CD4-positive, alpha-beta T cell (primary cell): ENCODE measurements at regions not wholly inside any gene's neighbourhood (a gene's known extent, or its start where the extent isn't known, plus 50 kb on each side); places are given as distances from the start of the nearest gene placed in this dataset.

Experiments
- ATAC-seq: fragments of 200-7000 bp; cut with Tn5 transposase; one replicate; pipeline ENCODE4 v1.10.0; 2022; ENCODE audit warnings: mild to moderate bottlenecking; ENCODE audit not compliant: poor library complexity
- CTCF ChIA-PET: fragments of 350-600 bp; sonication (Branson Sonifier 250); formaldehyde crosslinking; loops from one replicate; lab custom pipeline; 2021; ENCODE audit warnings: antibody characterized with exemption, inconsistent platforms; lab: Charles Lee
- POLR2A ChIA-PET: fragments of 350-600 bp; sonication (Branson Sonifier 250); formaldehyde crosslinking; loops from one replicate; lab custom pipeline; 2021; ENCODE audit warnings: antibody characterized with exemption, inconsistent platforms; lab: Charles Lee
- DNase-seq, 14 experiments: peaks; one replicate each; pipeline ENCODE4 v3.0.0-alpha.2; 2013 to 2020; ENCODE audit warnings: mixed read lengths in 2 of 14
- H3K27ac ChIP-seq, 2 donors: one replicate each; pipeline versions ENCODE4 v1.5.1 to v1.7.0; 2013; ENCODE audit warnings: low read length in 2 of 2, low read depth in 1 of 2, mild to moderate bottlenecking in 1 of 2
- H3K27me3 ChIP-seq, 2 experiments: 1 replicate in 1 of 2; 2 replicates in 1 of 2; pipeline versions ENCODE4 v1.6.1 to v1.7.0; 2013; ENCODE audit warnings: low read length in 2 of 2, control low read depth in 1 of 2, mild to moderate bottlenecking in 1 of 2, moderate library complexity in 1 of 2; ENCODE audit not compliant: insufficient read depth in 2 of 2, control insufficient read depth in 1 of 2
- H3K36me3 ChIP-seq: one replicate; pipeline ENCODE4 v1.6.1; 2013; ENCODE audit warnings: low read length, control low read depth; ENCODE audit not compliant: insufficient read depth
- H3K4me1 ChIP-seq: one replicate; pipeline ENCODE4 v1.6.1; 2013; ENCODE audit warnings: low read length, control low read depth; ENCODE audit not compliant: insufficient read depth
- H3K4me3 ChIP-seq: one replicate; pipeline ENCODE4 v1.5.1; 2013; ENCODE audit warnings: mild to moderate bottlenecking, low read length, moderate library complexity
- H3K9me3 ChIP-seq, 2 experiments: 1 replicate in 1 of 2; 2 replicates in 1 of 2; pipeline versions ENCODE4 v1.6.1 to v1.7.0; 2013; ENCODE audit warnings: low read length in 2 of 2, mild to moderate bottlenecking in 2 of 2, control low read depth in 1 of 2, moderate library complexity in 1 of 2; ENCODE audit not compliant: control insufficient read depth in 1 of 2, insufficient read depth in 1 of 2
- H3K27ac Mint-ChIP-seq: one replicate; pipeline ENCODE4 v1.8.0; 2020; ENCODE audit warnings: mixed read lengths
- H3K27me3 Mint-ChIP-seq: one replicate; pipeline ENCODE4 v1.8.0; 2021; ENCODE audit warnings: mixed read lengths
- H3K36me3 Mint-ChIP-seq: one replicate; pipeline ENCODE4 v1.8.0; 2021; ENCODE audit warnings: low read depth, mixed read lengths
- H3K4me1 Mint-ChIP-seq: one replicate; pipeline ENCODE4 v1.8.0; 2021; ENCODE audit warnings: low read depth, mixed read lengths
- H3K4me3 Mint-ChIP-seq: one replicate; pipeline ENCODE4 v1.8.0; 2020; ENCODE audit warnings: mild to moderate bottlenecking, mixed read lengths
- H3K9me3 Mint-ChIP-seq: one replicate; pipeline ENCODE4 v1.8.0; 2020; ENCODE audit warnings: mixed read lengths
- intact Hi-C, 2 experiments: fragments of 100-400 bp; cut with DNase I in 1 of 2; cut with micrococcal nuclease in 1 of 2; formaldehyde crosslinking; loops; one replicate each; pipeline versions ENCODE4 v1.15.1 to v1.9.0; 2023 to 2025; cut with DNase I, micrococcal nuclease
- TF ChIP-seq, protein P1 (sequence below): fragments of 200-600 bp; IDR thresholded peaks from one replicate; pipeline ENCODE4 v1.8.0; 2022; ENCODE audit warnings: antibody characterized with exemption, mild to moderate bottlenecking

DNA sequence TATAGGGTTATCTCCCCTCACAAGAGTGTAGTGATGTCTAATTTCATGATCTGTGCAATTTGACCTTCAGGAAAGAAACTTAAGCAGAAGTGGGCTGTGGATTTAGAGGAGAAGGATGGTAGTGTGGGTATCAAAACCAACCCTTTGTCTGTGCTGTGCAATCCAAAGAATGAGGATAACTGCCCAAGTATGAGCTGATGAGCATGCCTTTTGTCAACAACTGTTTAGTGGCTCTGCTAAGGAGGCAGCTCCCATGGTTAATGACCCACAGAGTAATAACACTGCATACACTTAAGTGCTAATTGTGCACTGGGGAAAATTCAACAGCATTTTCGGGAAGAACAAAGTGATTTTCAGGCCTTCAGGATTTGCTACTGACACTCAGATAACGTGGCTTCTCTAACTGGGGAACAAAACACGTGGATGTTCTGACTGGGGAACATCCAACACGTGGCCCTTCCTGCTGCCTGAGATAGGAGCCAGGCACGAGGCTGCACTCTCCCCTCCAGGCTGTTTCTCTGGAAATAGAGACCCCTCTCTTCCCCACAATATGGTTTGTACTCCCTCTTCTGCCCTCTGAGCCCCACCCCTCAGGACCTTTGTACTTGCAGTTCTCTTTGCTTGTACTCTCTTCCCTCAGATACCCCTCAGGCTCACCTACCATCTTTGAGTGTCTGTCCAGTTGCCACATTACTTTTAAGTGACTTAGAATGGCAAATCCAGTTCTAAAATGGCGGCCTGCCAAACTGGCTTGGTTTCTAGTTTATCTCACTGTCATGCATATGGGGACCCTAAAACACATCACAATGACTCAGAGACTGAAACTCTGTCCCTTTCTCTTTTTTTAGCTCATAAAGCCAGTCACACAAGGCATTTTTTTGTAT lies 234.9 kb upstream of the POU2AF2 start:
- ChIA-PET CTCF (no interaction called here), POLR2A (no interaction called here)
- ATAC-seq (no peak), DNase-seq (no peak)
- H3K9me3 Mint-ChIP-seq, result no peaks in the 10 kb centered on the region
- Histone ChIP-seq H3K36me3 (no peaks in the 10 kb centered on the region), H3K4me3 (no peak overlapping the region), H3K4me1 (no peaks in the 10 kb centered on the region), H3K27ac (no peak overlapping the region), H3K27me3 (peaks cover 0 to 5% of the 10 kb centered on the region in 2 experiments), H3K9me3 (no peaks in the 10 kb centered on the region)
- no peaks in the 10 kb centered on the region for H3K36me3 Mint-ChIP-seq
- no peak overlapping the region for H3K27ac Mint-ChIP-seq
- no peaks in the 10 kb centered on the region for H3K4me1 Mint-ChIP-seq
- intact Hi-C loops, result no loop called here
- TF ChIP-seq, protein P1, sequence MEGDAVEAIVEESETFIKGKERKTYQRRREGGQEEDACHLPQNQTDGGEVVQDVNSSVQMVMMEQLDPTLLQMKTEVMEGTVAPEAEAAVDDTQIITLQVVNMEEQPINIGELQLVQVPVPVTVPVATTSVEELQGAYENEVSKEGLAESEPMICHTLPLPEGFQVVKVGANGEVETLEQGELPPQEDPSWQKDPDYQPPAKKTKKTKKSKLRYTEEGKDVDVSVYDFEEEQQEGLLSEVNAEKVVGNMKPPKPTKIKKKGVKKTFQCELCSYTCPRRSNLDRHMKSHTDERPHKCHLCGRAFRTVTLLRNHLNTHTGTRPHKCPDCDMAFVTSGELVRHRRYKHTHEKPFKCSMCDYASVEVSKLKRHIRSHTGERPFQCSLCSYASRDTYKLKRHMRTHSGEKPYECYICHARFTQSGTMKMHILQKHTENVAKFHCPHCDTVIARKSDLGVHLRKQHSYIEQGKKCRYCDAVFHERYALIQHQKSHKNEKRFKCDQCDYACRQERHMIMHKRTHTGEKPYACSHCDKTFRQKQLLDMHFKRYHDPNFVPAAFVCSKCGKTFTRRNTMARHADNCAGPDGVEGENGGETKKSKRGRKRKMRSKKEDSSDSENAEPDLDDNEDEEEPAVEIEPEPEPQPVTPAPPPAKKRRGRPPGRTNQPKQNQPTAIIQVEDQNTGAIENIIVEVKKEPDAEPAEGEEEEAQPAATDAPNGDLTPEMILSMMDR, result no peak
- peaks cover 12% of the 10 kb centered on the region for H3K27me3 Mint-ChIP-seq
- no peak overlapping the region for H3K4me3 Mint-ChIP-seq

DNA sequence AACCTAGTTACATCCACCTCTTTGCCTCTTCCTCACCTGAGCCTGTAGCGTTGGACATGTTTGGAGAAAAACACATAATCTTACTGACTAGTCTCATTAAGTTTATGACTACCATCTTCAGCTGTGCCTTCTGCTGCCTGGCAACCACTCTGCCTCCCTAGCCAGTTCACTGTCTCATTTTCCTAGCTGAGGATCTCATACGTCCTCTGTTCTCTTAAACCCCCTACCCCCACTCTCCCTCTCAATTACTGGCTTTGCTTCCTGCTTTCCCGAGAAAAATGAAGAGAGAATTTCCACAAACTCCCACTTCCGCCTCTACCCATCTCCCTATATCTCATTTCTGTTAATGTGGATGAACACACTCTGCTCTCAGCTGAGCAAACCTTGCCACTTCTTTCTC lies 239.3 kb upstream of the POU2AF2 start:
- H3K4me3 Mint-ChIP-seq, result no peak overlapping the region

DNA sequence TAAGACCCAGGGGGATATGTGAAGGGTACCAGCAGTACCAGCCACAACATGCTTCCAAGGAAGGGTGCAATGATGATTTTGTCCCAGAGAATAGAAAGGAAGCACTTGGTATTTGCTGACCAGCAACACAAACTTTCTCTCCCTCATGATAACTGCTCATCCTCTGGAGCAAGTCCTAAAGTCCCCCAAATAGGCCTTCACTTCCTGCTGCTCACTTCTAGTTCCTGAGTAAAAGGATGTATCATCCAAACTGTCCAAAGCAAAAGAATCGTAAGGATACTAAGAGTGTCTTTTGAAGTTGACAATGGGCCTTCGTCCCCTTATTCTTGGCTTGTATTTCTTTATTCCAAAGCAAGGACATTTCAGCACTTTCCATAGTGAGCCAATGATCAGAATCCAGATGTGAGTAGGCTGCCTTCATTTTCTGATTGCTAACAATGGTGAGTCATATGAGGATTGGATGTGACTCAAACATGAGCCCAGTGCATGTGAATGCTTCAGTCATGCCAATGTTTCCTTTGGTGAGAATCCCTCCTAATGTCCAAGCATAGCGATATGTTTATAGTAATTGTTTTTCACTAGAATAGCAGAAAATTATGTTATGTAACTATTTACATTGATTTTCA lies 243.4 kb upstream of the POU2AF2 start:
- POLR2A ChIA-PET, result no interaction called here
- ATAC-seq (no peak), DNase-seq (no peak)
- Histone ChIP-seq H3K4me3 (no peak overlapping the region), H3K36me3 (no peaks in the 10 kb centered on the region), H3K4me1 (no peaks in the 10 kb centered on the region), H3K9me3 (no peaks in the 10 kb centered on the region), H3K27me3 (no peaks in the 10 kb centered on the region), H3K27ac (no peak overlapping the region)
- no peak overlapping the region for H3K27ac Mint-ChIP-seq
- H3K4me1 Mint-ChIP-seq, result no peaks in the 10 kb centered on the region
- CTCF ChIA-PET, result no interaction called here
- TF ChIP-seq, protein P1, result no peak
- no peaks in the 10 kb centered on the region for H3K36me3 Mint-ChIP-seq
- H3K27me3 Mint-ChIP-seq, result no peaks in the 10 kb centered on the region
- no peaks in the 10 kb centered on the region for H3K9me3 Mint-ChIP-seq
- H3K4me3 Mint-ChIP-seq, result no peak overlapping the region
- intact Hi-C loops, result no loop called here

More for the DNA sequence above, 239.3 kb upstream of the POU2AF2 start:
- DNase-seq (no peak), ATAC-seq (no peak)
- ChIA-PET CTCF (no interaction called here), POLR2A (no interaction called here)
- Histone ChIP-seq H3K27me3 (no peaks in the 10 kb centered on the region), H3K36me3 (no peaks in the 10 kb centered on the region), H3K27ac (no peak overlapping the region), H3K9me3 (no peaks in the 10 kb centered on the region), H3K4me3 (no peak overlapping the region), H3K4me1 (no peaks in the 10 kb centered on the region)
- TF ChIP-seq, protein P1, result no peak
- intact Hi-C loops, result no loop called here
- Mint-ChIP-seq H3K27ac (no peak overlapping the region), H3K36me3 (no peaks in the 10 kb centered on the region), H3K27me3 (peaks cover 12% of the 10 kb centered on the region), H3K4me1 (no peaks in the 10 kb centered on the region), H3K9me3 (no peaks in the 10 kb centered on the region)
